ENCODE measurements at regions not wholly inside any gene's neighbourhood (a gene's known extent, or its start where the extent isn't known, plus 50 kb on each side); places are given as distances from the start of the nearest gene placed in this dataset.

DNA sequence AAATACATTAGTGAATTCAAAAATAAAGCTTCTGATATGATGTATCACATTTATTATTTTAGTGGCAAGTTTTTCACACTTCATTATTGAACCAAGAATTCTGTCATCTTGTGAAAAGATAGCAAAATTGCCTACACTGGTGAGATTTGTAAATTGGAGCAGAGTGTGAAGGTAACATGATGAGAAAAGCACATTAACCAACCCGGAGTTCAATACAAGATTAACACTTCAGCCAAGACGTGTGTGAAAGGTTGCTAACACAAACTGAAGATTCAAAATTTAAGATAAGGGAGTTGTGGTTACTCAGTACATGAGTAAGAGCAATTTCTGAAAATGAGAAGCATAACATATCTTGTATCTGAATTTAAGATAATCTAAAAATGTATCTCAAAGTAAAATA, 346.7 kb downstream of the PDHA2 start:
- POLR2A ChIA-PET (ENCODE audit: unreplicated experiment), result no interaction called here
- Histone ChIP-seq H3K4me3 (ENCODE audit: insufficient read depth, low read depth, low read length) (no peak overlapping the region), H3K4me1 (ENCODE audit: control insufficient read depth, insufficient read depth, low read length) (no peaks in the 10 kb centered on the region), H3K27me3 (ENCODE audit: control insufficient read depth, insufficient read depth, low read length) (no peaks in the 10 kb centered on the region), H2BK5ac (ENCODE audit: low read depth, low read length, poor library complexity, severe bottlenecking) (no peak overlapping the region), H3K4me2 (ENCODE audit: low read depth, low read length) (no peak overlapping the region), H3K9me3 (ENCODE audit: control insufficient read depth, insufficient read depth, low read length) (0 out of 2 replicates have a peak, but pooled peaks cover 2% of the 10 kb centered on the region), H3K27ac (ENCODE audit: insufficient read depth, low read length) (no peak overlapping the region), H3K79me1 (ENCODE audit: low read depth in 1 of 2, low read length in 2 of 2) (no peaks in the 10 kb centered on the region), H2BK20ac (ENCODE audit: low read depth, low read length) (no peak overlapping the region), H3K9me1 (ENCODE audit: insufficient read depth, low read length) (no peaks in the 10 kb centered on the region), H4K20me1 (ENCODE audit: insufficient read depth, low read length) (no peaks in the 10 kb centered on the region), H2BK120ac (ENCODE audit: low read depth, low read length) (no peak overlapping the region), H3K14ac (replicated peaks; ENCODE audit: low read depth, low read length) (no peak overlapping the region), H2BK15ac (ENCODE audit: low read depth, low read length) (no peak overlapping the region), H3K9ac (ENCODE audit: low read depth, low read length) (no peak overlapping the region), H3K36me3 (ENCODE audit: control insufficient read depth, insufficient read depth, low read length) (no peaks in the 10 kb centered on the region), H3K4ac (ENCODE audit: low read depth, low read length) (no peak overlapping the region), H3K23ac (ENCODE audit: low read depth, low read length) (no peak overlapping the region), H3K56ac (ENCODE audit: extremely low read depth, insufficient read depth, low read length) (no peak overlapping the region), H4K8ac (ENCODE audit: low read depth in 2 of 2, low read length in 2 of 2) (no peak overlapping the region), H3K18ac (ENCODE audit: low read depth, low read length) (no peak overlapping the region), H2AK9ac (replicated peaks; ENCODE audit: low read depth, low read length, poor library complexity) (no peak overlapping the region), H4K91ac (ENCODE audit: insufficient read depth, low read depth, low read length) (no peak overlapping the region), H2AK5ac (ENCODE audit: low read depth, low read length) (no peak overlapping the region), H2AFZ (replicated peaks; ENCODE audit: low read length, poor library complexity) (no peak overlapping the region), H4K5ac (ENCODE audit: low read depth, low read length) (no peak overlapping the region)
- CTCF ChIA-PET, result no interaction called here
- no TSS peak for BruUV-seq (replicated peaks)
- DNase-seq (no peak), ATAC-seq (ENCODE audit: low read depth) (no peak)
- in situ Hi-C loops (cut with MboI; ENCODE audit: low sequenced_read_pairs) (no loop called here), dilution Hi-C loops (cut with HindIII; ENCODE audit: low sequenced_read_pairs, unreplicated experiment) (no loop called here), intact Hi-C loops (cut with micrococcal nuclease) (no loop called here)
- no peak for TF ChIP-seq CHD1 (IDR thresholded peaks at IDR 0.05; ENCODE audit: low read depth, low read length)
- TF ChIP-seq, protein P1, sequence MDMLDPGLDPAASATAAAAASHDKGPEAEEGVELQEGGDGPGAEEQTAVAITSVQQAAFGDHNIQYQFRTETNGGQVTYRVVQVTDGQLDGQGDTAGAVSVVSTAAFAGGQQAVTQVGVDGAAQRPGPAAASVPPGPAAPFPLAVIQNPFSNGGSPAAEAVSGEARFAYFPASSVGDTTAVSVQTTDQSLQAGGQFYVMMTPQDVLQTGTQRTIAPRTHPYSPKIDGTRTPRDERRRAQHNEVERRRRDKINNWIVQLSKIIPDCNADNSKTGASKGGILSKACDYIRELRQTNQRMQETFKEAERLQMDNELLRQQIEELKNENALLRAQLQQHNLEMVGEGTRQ (IDR thresholded peaks at IDR 0.05; ENCODE audit: low read depth, low read length), result no peak
- TF ChIP-seq BHLHE40 (IDR thresholded peaks at IDR 0.05; ENCODE audit: low read depth, low read length), result no peak
- no peak for TF ChIP-seq FOS (IDR thresholded peaks at IDR 0.05; ENCODE audit: low read depth, low read length)
- WGBS, 2 experiments (ENCODE audit: extremely low coverage in 2 of 2, insufficient read length in 1 of 2), result no CpG with 5 or more reads among the region's 2 CpGs
